ENCODE measurements at regions not wholly inside any gene's neighbourhood (a gene's known extent, or its start where the extent isn't known, plus 50 kb on each side); places are given as distances from the start of the nearest gene placed in this dataset.

DNA sequence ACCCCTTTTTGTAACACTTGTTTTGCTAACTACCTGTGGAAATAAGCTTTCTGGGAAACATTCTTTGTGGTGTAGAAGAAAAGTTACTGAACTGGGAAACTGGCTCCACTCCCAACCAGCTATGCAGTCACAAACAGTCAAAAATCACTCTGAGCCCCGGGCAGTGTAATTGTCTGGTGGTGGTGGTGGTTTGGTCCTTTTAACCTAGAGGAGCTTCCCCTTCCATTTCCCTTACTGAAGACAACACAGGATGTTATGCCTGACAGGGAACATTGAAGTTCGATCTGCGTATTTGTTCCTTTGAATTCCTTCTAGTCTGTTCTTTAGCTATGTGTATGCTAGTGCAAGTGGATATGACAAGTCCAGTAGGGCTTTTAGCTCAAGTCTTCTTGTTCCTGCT, 56.8 kb upstream of the TBCA start:
- no peaks in the 10 kb centered on the region for H3K79me2 ChIP-seq (ENCODE audit: insufficient read depth, low read depth, low read length)
- no peak overlapping the region for H3K27ac ChIP-seq (ENCODE audit: low read depth, low read length, poor library complexity, severe bottlenecking)
- no peak overlapping the region for H3K4me2 ChIP-seq (ENCODE audit: low read length)
- no peak for DNase-seq (ENCODE audit: low spot score)
- no TSS peak for BruUV-seq (replicated peaks)
- H3K9me2 ChIP-seq (ENCODE audit: insufficient read depth, low read length): no peaks in the 10 kb centered on the region
- H3K36me3 ChIP-seq (ENCODE audit: insufficient read depth, low read length): no peaks in the 10 kb centered on the region
- H4K20me1 ChIP-seq (ENCODE audit: insufficient read depth, low read length): no peaks in the 10 kb centered on the region; the same call in 1 of the 2 replicates
- H3K9me3 ChIP-seq (ENCODE audit: low read length): no peaks in the 10 kb centered on the region
- H2AFZ ChIP-seq (ENCODE audit: low read length): no peak overlapping the region
- ChIA-PET POLR2A (no interaction called here), CTCF (ENCODE audit: unreplicated experiment) (no interaction called here)
- no peak for TF ChIP-seq EZH2phosphoT487 (IDR thresholded peaks at IDR 0.05; ENCODE audit: borderline replicate concordance, low read depth, low read length)
- TF ChIP-seq, protein P1, sequence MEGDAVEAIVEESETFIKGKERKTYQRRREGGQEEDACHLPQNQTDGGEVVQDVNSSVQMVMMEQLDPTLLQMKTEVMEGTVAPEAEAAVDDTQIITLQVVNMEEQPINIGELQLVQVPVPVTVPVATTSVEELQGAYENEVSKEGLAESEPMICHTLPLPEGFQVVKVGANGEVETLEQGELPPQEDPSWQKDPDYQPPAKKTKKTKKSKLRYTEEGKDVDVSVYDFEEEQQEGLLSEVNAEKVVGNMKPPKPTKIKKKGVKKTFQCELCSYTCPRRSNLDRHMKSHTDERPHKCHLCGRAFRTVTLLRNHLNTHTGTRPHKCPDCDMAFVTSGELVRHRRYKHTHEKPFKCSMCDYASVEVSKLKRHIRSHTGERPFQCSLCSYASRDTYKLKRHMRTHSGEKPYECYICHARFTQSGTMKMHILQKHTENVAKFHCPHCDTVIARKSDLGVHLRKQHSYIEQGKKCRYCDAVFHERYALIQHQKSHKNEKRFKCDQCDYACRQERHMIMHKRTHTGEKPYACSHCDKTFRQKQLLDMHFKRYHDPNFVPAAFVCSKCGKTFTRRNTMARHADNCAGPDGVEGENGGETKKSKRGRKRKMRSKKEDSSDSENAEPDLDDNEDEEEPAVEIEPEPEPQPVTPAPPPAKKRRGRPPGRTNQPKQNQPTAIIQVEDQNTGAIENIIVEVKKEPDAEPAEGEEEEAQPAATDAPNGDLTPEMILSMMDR (conservative IDR thresholded peaks at IDR 0.05; ENCODE audit: low read length): no peak
- H3K4me3 ChIP-seq (ENCODE audit: low read depth, low read length, poor library complexity, severe bottlenecking): no peak overlapping the region
- intact Hi-C loops (cut with micrococcal nuclease; ENCODE audit: unreplicated experiment): no loop called here
- no peaks in the 10 kb centered on the region for H3K4me1 ChIP-seq (ENCODE audit: insufficient read depth, low read length, poor library complexity, severe bottlenecking)

DNA sequence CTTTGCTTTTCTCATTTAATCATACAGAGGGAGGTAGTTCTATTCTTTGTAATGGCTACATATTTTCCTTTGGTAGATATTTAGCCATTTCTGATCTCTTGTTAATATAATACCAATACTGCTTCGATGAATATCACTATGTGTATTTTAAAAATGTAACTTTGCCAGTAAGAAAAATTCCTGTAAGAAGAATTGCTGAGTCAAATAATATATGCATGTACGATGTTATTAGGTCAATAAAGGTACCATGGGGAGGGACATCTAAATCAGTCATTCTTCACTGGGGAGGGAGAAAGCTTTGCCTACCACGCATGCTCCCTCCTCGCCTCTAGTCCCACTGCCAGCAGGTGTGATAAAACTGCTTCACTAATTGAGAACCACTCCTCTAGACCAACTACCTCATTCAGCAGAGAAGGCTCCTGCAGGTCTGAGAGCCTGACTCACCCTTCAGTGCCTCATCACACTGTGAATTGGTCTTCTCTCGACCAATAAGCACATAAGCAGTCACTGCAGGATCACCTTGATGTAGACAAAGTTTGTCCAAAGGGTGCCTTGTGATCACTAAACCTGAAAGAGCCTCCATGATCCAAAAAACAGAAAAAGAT, 56.1 kb upstream of the TBCA start:
- H3K9me2 ChIP-seq (ENCODE audit: insufficient read depth, low read length): no peaks in the 10 kb centered on the region
- no peak for DNase-seq (ENCODE audit: low spot score)
- POLR2A ChIA-PET: no interaction called here
- no peak overlapping the region for H3K27ac ChIP-seq (ENCODE audit: low read depth, low read length, poor library complexity, severe bottlenecking)
- H3K9me3 ChIP-seq (ENCODE audit: low read length): no peaks in the 10 kb centered on the region
- no peak overlapping the region for H2AFZ ChIP-seq (ENCODE audit: low read length)
- TF ChIP-seq, protein P1 (conservative IDR thresholded peaks at IDR 0.05; ENCODE audit: low read length): no peak
- no peak for TF ChIP-seq EZH2phosphoT487 (IDR thresholded peaks at IDR 0.05; ENCODE audit: borderline replicate concordance, low read depth, low read length)
- no peak overlapping the region for H3K4me2 ChIP-seq (ENCODE audit: low read length)
- intact Hi-C loops (cut with micrococcal nuclease; ENCODE audit: unreplicated experiment): no loop called here
- BruUV-seq (replicated peaks): no TSS peak
- no peaks in the 10 kb centered on the region; the same call in 1 of the 2 replicates for H4K20me1 ChIP-seq (ENCODE audit: insufficient read depth, low read length)
- no peaks in the 10 kb centered on the region for H3K79me2 ChIP-seq (ENCODE audit: insufficient read depth, low read depth, low read length)
- CTCF ChIA-PET (ENCODE audit: unreplicated experiment): no interaction called here
- H3K4me3 ChIP-seq (ENCODE audit: low read depth, low read length, poor library complexity, severe bottlenecking): no peak overlapping the region
- H3K36me3 ChIP-seq (ENCODE audit: insufficient read depth, low read length): no peaks in the 10 kb centered on the region
- H3K4me1 ChIP-seq (ENCODE audit: insufficient read depth, low read length, poor library complexity, severe bottlenecking): no peaks in the 10 kb centered on the region

DNA sequence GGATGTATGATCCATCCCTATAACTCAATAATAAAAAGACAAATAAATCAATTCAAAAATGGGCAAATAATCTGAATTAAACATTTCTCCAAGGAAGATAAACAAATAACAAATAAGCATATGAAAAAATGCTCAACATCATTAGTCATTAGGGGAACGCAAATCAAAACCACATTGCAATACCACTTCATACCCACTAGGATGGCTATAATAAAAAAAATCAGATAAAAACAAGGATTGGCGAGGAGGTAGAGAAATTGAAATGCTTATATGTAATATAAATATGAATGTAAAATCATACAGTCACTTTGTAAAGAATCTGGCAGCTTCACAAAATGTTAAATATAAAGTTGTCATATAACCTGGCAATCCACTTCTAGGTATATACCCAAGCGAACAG, 52.3 kb upstream of the TBCA start:
- no peak overlapping the region for H3K4me3 ChIP-seq (ENCODE audit: low read depth, low read length, poor library complexity, severe bottlenecking)
- no peaks in the 10 kb centered on the region for H3K79me2 ChIP-seq (ENCODE audit: insufficient read depth, low read depth, low read length)
- no peak overlapping the region for H3K27ac ChIP-seq (ENCODE audit: low read depth, low read length, poor library complexity, severe bottlenecking)
- ChIA-PET POLR2A (no interaction called here), CTCF (ENCODE audit: unreplicated experiment) (no interaction called here)
- H3K4me2 ChIP-seq (ENCODE audit: low read length): no peak overlapping the region
- no peaks in the 10 kb centered on the region; the same call in 1 of the 2 replicates for H4K20me1 ChIP-seq (ENCODE audit: insufficient read depth, low read length)
- intact Hi-C loops (cut with micrococcal nuclease; ENCODE audit: unreplicated experiment): no loop called here
- H2AFZ ChIP-seq (ENCODE audit: low read length): no peak overlapping the region
- H3K4me1 ChIP-seq (ENCODE audit: insufficient read depth, low read length, poor library complexity, severe bottlenecking): no peaks in the 10 kb centered on the region
- no TSS peak for BruUV-seq (replicated peaks)
- H3K36me3 ChIP-seq (ENCODE audit: insufficient read depth, low read length): no peaks in the 10 kb centered on the region
- H3K9me3 ChIP-seq (ENCODE audit: low read length): no peaks in the 10 kb centered on the region
- TF ChIP-seq, protein P1 (conservative IDR thresholded peaks at IDR 0.05; ENCODE audit: low read length): peak; percentile 46; the same call in 1 of the 2 replicates
- TF ChIP-seq EZH2phosphoT487 (IDR thresholded peaks at IDR 0.05; ENCODE audit: borderline replicate concordance, low read depth, low read length): no peak
- no peak for DNase-seq (ENCODE audit: low spot score)
- H3K9me2 ChIP-seq (ENCODE audit: insufficient read depth, low read length): no peaks in the 10 kb centered on the region

Data from OCI-LY7 (cell line).